ENCODE measurements at regions not wholly inside any gene's neighbourhood (a gene's known extent, or its start where the extent isn't known, plus 50 kb on each side); places are given as distances from the start of the nearest gene placed in this dataset.

DNA sequence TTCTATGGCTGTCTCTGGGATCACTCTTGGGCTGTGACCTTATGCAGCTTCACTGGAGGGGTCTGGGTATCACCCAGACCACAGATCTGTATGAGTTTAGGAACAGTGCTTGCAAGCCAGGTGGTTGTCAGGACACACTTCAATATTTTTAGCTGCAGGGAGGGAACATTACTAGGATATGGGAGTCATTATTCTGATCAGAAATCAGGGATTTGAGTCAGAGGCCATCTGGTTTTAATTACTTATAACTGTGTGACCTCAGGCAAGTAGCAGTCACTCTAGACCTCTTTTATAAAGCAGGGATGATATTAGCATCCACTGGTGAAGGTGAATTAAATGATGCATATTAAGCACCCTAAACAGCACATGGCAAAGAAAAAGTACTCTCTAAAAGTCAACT lies 60.1 kb upstream of the NMUR2 start:
- Mint-ChIP-seq H3K27ac (no peak overlapping the region), H3K36me3 (no peaks in the 10 kb centered on the region), H3K4me3 (no peak overlapping the region), H3K27me3 (ENCODE audit: low read depth in 2 of 2) (peaks cover 9 to 21% of the 10 kb centered on the region in 2 donors), H3K9me3 (peaks cover 0 to 3% of the 10 kb centered on the region in 2 donors), H3K4me1 (peaks cover 7 to 19% of the 10 kb centered on the region in 2 donors)
- intact Hi-C loops (cut with micrococcal nuclease) = no loop called here
- H3K4me1 ChIP-seq (ENCODE audit: control insufficient read depth, insufficient read depth, low read length) = peaks cover 3% of the 10 kb centered on the region
- no peak for ATAC-seq
- TF ChIP-seq, protein P1, sequence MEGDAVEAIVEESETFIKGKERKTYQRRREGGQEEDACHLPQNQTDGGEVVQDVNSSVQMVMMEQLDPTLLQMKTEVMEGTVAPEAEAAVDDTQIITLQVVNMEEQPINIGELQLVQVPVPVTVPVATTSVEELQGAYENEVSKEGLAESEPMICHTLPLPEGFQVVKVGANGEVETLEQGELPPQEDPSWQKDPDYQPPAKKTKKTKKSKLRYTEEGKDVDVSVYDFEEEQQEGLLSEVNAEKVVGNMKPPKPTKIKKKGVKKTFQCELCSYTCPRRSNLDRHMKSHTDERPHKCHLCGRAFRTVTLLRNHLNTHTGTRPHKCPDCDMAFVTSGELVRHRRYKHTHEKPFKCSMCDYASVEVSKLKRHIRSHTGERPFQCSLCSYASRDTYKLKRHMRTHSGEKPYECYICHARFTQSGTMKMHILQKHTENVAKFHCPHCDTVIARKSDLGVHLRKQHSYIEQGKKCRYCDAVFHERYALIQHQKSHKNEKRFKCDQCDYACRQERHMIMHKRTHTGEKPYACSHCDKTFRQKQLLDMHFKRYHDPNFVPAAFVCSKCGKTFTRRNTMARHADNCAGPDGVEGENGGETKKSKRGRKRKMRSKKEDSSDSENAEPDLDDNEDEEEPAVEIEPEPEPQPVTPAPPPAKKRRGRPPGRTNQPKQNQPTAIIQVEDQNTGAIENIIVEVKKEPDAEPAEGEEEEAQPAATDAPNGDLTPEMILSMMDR (IDR thresholded peaks at IDR 0.05) = no peak
- DNase-seq = no peak
- H3K4me3 ChIP-seq (ENCODE audit: low read length) = no peak overlapping the region
- no peaks in the 10 kb centered on the region for H3K27me3 ChIP-seq (ENCODE audit: control insufficient read depth, insufficient read depth, low read length)
- no peak overlapping the region for H3K27ac ChIP-seq (ENCODE audit: low read length)
- no peaks in the 10 kb centered on the region for H3K36me3 ChIP-seq (ENCODE audit: control insufficient read depth, insufficient read depth, low read length)
- no peaks in the 10 kb centered on the region for H3K9me3 ChIP-seq (ENCODE audit: control insufficient read depth, insufficient read depth, low read length)

DNA sequence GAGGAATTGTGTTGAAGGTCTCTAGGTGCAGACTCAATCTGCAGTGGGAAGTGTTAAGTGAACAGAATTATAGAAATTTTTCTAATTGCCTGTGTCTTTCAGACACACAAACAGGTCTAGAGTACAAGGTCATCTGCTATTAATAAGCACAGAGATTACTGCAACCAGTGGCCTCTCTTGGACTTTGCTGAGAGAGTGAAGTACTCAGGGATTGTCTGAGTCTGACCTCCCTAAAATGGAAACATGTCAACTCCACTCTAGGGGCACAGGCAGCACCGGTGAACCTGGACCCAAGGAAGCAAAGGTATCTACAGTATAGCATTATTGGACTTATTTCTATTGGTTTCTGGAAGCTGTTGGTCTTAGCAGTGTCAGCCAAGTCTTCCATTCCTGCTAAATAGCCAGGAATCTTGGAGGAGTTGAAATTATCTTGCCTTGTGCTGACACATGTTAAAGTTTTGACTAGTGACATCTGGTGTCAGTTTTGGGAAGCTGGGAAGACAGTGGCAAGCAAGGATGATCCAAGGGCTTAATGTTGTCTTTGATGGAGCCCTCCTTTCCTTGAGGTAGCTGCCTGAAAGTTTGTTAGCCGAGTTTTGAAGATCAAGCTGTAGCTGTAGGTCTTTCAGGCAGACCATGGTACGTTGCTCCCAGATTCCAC lies 61.1 kb upstream of the NMUR2 start:
- no peaks in the 10 kb centered on the region for H3K36me3 Mint-ChIP-seq
- H3K4me3 Mint-ChIP-seq = no peak overlapping the region
- intact Hi-C loops (cut with micrococcal nuclease) = no loop called here
- no peak for DNase-seq
- peaks cover 0 to 3% of the 10 kb centered on the region in 2 donors for H3K9me3 Mint-ChIP-seq
- TF ChIP-seq, protein P1 (IDR thresholded peaks at IDR 0.05) = no peak
- no peak overlapping the region for H3K27ac Mint-ChIP-seq
- Histone ChIP-seq H3K4me1 (ENCODE audit: control insufficient read depth, insufficient read depth, low read length) (peaks cover 3% of the 10 kb centered on the region), H3K36me3 (ENCODE audit: control insufficient read depth, insufficient read depth, low read length) (no peaks in the 10 kb centered on the region), H3K27me3 (ENCODE audit: control insufficient read depth, insufficient read depth, low read length) (no peaks in the 10 kb centered on the region), H3K4me3 (ENCODE audit: low read length) (no peak overlapping the region), H3K27ac (ENCODE audit: low read length) (no peak overlapping the region), H3K9me3 (ENCODE audit: control insufficient read depth, insufficient read depth, low read length) (no peaks in the 10 kb centered on the region)
- H3K4me1 Mint-ChIP-seq = peaks cover 14 to 30% of the 10 kb centered on the region in 2 donors
- 72% methylated on average over 3 of the region's 3 CpGs for WGBS (ENCODE audit: insufficient coverage)
- no peak for ATAC-seq
- H3K27me3 Mint-ChIP-seq (ENCODE audit: low read depth in 2 of 2) = peaks cover 9 to 11% of the 10 kb centered on the region in 2 donors

DNA sequence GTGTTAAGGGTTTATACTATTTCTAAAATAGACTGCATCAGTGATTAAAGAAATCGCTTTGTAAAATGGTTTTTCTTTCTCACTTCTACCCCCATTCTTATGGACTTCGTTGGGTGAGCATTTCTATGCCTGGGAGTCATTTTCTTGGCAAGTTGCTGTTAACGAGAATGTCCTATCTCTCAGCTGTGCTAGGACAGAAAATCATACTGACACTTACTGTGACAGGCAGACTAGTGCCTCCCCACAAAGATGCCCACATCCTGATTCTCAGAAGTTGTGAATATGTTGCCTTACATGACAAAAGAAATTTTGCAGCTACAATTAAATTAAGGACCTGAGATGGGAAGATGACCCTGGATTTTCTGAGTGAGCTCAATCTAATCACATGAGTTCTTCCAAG lies 65.1 kb upstream of the NMUR2 start:
- TF ChIP-seq, protein P1 (IDR thresholded peaks at IDR 0.05) = no peak
- intact Hi-C loops (cut with micrococcal nuclease) = no loop called here
- Histone ChIP-seq H3K4me3 (ENCODE audit: low read length) (no peak overlapping the region), H3K27ac (ENCODE audit: low read length) (no peak overlapping the region), H3K9me3 (ENCODE audit: control insufficient read depth, insufficient read depth, low read length) (no peaks in the 10 kb centered on the region), H3K27me3 (ENCODE audit: control insufficient read depth, insufficient read depth, low read length) (peaks cover 3% of the 10 kb centered on the region), H3K36me3 (ENCODE audit: control insufficient read depth, insufficient read depth, low read length) (no peaks in the 10 kb centered on the region), H3K4me1 (ENCODE audit: control insufficient read depth, insufficient read depth, low read length) (peaks cover 3% of the 10 kb centered on the region)
- H3K27ac Mint-ChIP-seq = peak overlapping the region; percentile 23 to 59
- H3K27me3 Mint-ChIP-seq (ENCODE audit: low read depth in 2 of 2) = peaks cover 4 to 19% of the 10 kb centered on the region in 2 donors
- no peaks in the 10 kb centered on the region for H3K36me3 Mint-ChIP-seq
- peak; percentile 40 to 98 (median 88) for ATAC-seq
- peak overlapping the region; percentile 89 for H3K4me3 Mint-ChIP-seq
- 67% methylated on average over 3 of the region's 3 CpGs for WGBS (ENCODE audit: insufficient coverage)
- DNase-seq = peak in 1 of 2 donors; percentile 15
- H3K4me1 Mint-ChIP-seq = peaks cover 19 to 33% of the 10 kb centered on the region in 2 donors
- no peaks in the 10 kb centered on the region for H3K9me3 Mint-ChIP-seq

DNA sequence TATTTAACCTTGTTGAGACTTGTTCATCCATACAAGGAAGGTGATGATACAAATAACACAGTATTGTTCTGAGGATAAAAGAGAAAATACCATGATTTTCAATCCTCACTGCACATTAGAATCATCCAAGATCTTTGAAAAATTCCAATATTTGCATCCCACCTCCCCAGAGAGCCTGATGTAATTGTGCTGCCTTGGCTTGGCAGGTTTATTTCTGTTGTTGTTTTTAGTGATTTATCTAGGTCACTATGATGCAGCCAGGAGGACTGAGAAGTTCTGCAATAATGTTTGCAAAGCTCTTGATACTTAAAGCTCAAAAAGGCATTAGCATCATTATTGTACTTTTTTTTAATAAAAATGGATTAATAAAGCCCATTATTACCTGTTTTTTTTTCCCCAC lies 67.0 kb upstream of the NMUR2 start:
- H3K27ac Mint-ChIP-seq = no peak overlapping the region
- Histone ChIP-seq H3K4me1 (ENCODE audit: control insufficient read depth, insufficient read depth, low read length) (peaks cover 3% of the 10 kb centered on the region), H3K27ac (ENCODE audit: low read length) (no peak overlapping the region), H3K9me3 (ENCODE audit: control insufficient read depth, insufficient read depth, low read length) (no peaks in the 10 kb centered on the region), H3K27me3 (ENCODE audit: control insufficient read depth, insufficient read depth, low read length) (peaks cover 3% of the 10 kb centered on the region), H3K4me3 (ENCODE audit: low read length) (no peak overlapping the region), H3K36me3 (ENCODE audit: control insufficient read depth, insufficient read depth, low read length) (no peaks in the 10 kb centered on the region)
- peaks cover 19 to 33% of the 10 kb centered on the region in 2 donors for H3K4me1 Mint-ChIP-seq
- intact Hi-C loops (cut with micrococcal nuclease) = no loop called here
- ATAC-seq (no peak), DNase-seq (no peak)
- TF ChIP-seq, protein P1 (IDR thresholded peaks at IDR 0.05) = no peak
- no peak overlapping the region for H3K4me3 Mint-ChIP-seq
- H3K9me3 Mint-ChIP-seq = no peaks in the 10 kb centered on the region
- no peaks in the 10 kb centered on the region for H3K36me3 Mint-ChIP-seq
- H3K27me3 Mint-ChIP-seq (ENCODE audit: low read depth in 2 of 2) = peaks cover 4 to 20% of the 10 kb centered on the region in 2 donors

Data from natural killer cell (primary cell).